SU-DHL-6 (cell line): ENCODE measurements at regions not wholly inside any gene's neighbourhood (a gene's known extent, or its start where the extent isn't known, plus 50 kb on each side); places are given as distances from the start of the nearest gene placed in this dataset.

Source experiments
- H2AFZ ChIP-seq: fragments of 200-600 bp; sonication (generic); 2 replicates; pipeline ENCODE4 v1.6.1; 2014; ENCODE audit warnings: low read depth, mild to moderate bottlenecking, moderate library complexity, mixed read lengths, antibody characterized with exemption, low read length; ENCODE audit not compliant: severe bottlenecking
- H3F3A ChIP-seq: fragments of 200-600 bp; shearing (Covaris generic); 2 replicates; pipeline ENCODE4 v1.6.0; 2016; ENCODE audit warnings: antibody characterized with exemption, mild to moderate bottlenecking; ENCODE audit not compliant: insufficient read depth
- H3K27ac ChIP-seq: fragments of 200-600 bp; sonication (generic); 2 replicates; pipeline ENCODE4 v1.5.1; 2016; ENCODE audit warnings: low read depth, mild to moderate bottlenecking, low read length, moderate library complexity, mixed read lengths
- H3K27me3 ChIP-seq: fragments of 200-600 bp; sonication (generic), shearing (Covaris generic); 2 replicates; pipeline ENCODE4 v1.6.0; 2014; ENCODE audit warnings: mild to moderate bottlenecking, low read length
- H3K36me3 ChIP-seq: fragments of 200-600 bp; sonication (generic); 2 replicates; pipeline ENCODE4 v1.6.1; 2014; ENCODE audit warnings: mild to moderate bottlenecking, low read length, mixed read lengths
- H3K4me2 ChIP-seq: fragments of 300-600, 200-600 bp; shearing (Covaris generic), sonication (generic); 2 replicates; pipeline ENCODE4 v1.6.0; 2014; ENCODE audit warnings: low read length, low read depth, mild to moderate bottlenecking; ENCODE audit not compliant: poor library complexity, severe bottlenecking
- H3K4me3 ChIP-seq: fragments of 200-600 bp; sonication (generic); 2 replicates; pipeline ENCODE4 v1.5.1; 2014; ENCODE audit warnings: antibody characterized with exemption, low read length, mild to moderate bottlenecking, mixed read lengths; ENCODE audit not compliant: insufficient read depth, poor library complexity, severe bottlenecking
- H3K79me2 ChIP-seq: fragments of 200-600 bp; sonication (generic); 2 replicates; pipeline ENCODE4 v1.6.1; 2014; ENCODE audit warnings: mild to moderate bottlenecking, low read length, moderate library complexity; ENCODE audit not compliant: insufficient read depth
- H3K9ac ChIP-seq: fragments of 200-600 bp; sonication (generic); 2 replicates; pipeline ENCODE4 v1.7.0; 2014; ENCODE audit warnings: mild to moderate bottlenecking, low read length
- H3K9me2 ChIP-seq: fragments of 200-600 bp; sonication (generic); replicated peaks from 2 replicates; pipeline ENCODE4 v1.6.1; 2014; ENCODE audit warnings: low read length; ENCODE audit not compliant: insufficient read depth
- H3K9me3 ChIP-seq: fragments of 200-600 bp; sonication (generic); 2 replicates; pipeline ENCODE4 v1.6.1; 2014; ENCODE audit warnings: low read length, mixed read lengths; ENCODE audit not compliant: insufficient read depth
- H4K20me1 ChIP-seq: fragments of 200-600 bp; sonication (generic); 2 replicates; pipeline ENCODE4 v1.6.1; 2014; ENCODE audit warnings: low read depth, mild to moderate bottlenecking, antibody characterized with exemption, low read length, moderate library complexity, mixed read lengths
- EZH2phosphoT487 ChIP-seq: fragments of 200-600 bp; sonication (generic), shearing (Covaris generic); conservative IDR thresholded peaks from 2 replicates; pipeline ENCODE4 v1.6.1; 2018; ENCODE audit warnings: mild to moderate bottlenecking, antibody characterized with exemption, low read length, moderate library complexity, mixed read lengths
- TF ChIP-seq, protein P1 (sequence below): fragments of 200-600 bp; sonication (generic); IDR thresholded peaks from one replicate; pipeline ENCODE4 v1.5.1; 2017; ENCODE audit warnings: antibody characterized with exemption, mild to moderate bottlenecking, low read length, moderate library complexity; ENCODE audit not compliant: insufficient read depth, poor library complexity, severe bottlenecking

DNA sequence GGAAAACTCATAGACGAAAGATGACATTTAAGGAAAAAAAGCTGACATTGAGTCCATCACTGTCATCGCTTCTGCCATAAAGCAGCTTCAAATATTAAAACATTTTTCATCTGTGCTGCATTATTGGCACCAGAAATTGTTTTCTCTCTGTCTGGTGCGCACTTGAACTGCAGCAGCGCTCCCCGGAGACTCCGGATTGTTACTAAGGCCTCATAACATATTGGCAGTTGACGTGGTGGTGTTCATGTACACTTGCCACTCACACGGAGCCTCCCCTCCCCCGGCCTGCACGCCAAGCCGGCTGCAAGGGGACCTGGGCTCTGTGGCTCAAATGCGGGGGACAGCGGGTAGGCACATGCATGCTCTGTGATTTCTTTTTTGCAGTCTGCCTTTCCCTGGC is 203.2 kb downstream of the TSHZ3 start:
- Histone ChIP-seq H3K9me3 (no peaks in the 10 kb centered on the region), H4K20me1 (no peaks in the 10 kb centered on the region), H3K4me2 (no peak overlapping the region), H3K9me2 (no peaks in the 10 kb centered on the region), H3K4me3 (no peak overlapping the region), H3K27ac (no peak overlapping the region), H2AFZ (no peak overlapping the region), H3K36me3 (no peaks in the 10 kb centered on the region), H3K9ac (no peak overlapping the region), H3F3A (no peaks in the 10 kb centered on the region), H3K79me2 (no peaks in the 10 kb centered on the region), H3K27me3 (no peaks in the 10 kb centered on the region)
- TF ChIP-seq, protein P1, sequence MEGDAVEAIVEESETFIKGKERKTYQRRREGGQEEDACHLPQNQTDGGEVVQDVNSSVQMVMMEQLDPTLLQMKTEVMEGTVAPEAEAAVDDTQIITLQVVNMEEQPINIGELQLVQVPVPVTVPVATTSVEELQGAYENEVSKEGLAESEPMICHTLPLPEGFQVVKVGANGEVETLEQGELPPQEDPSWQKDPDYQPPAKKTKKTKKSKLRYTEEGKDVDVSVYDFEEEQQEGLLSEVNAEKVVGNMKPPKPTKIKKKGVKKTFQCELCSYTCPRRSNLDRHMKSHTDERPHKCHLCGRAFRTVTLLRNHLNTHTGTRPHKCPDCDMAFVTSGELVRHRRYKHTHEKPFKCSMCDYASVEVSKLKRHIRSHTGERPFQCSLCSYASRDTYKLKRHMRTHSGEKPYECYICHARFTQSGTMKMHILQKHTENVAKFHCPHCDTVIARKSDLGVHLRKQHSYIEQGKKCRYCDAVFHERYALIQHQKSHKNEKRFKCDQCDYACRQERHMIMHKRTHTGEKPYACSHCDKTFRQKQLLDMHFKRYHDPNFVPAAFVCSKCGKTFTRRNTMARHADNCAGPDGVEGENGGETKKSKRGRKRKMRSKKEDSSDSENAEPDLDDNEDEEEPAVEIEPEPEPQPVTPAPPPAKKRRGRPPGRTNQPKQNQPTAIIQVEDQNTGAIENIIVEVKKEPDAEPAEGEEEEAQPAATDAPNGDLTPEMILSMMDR = no peak
- TF ChIP-seq EZH2phosphoT487 = no peak

DNA sequence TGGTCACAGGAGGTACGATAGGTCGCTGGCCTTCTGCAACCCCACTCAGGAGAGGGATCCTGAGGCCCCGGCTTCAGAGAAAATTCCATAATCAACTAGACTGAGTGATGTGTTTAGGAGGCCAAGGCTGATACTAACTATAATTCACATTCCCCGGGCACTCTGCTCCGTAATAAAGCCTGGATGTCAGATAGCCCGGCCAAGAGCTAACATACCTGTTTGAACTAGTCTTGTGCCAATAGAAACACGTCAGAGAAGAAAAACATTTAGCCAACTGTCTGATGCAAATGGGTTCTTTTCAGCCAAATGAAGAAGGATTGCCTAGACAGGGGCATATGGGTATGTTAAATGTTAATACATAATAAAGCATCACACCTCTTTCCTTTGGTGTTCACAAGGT is 204.2 kb downstream of the TSHZ3 start:
- Histone ChIP-seq H3K9me3 (no peaks in the 10 kb centered on the region), H3K4me3 (no peak overlapping the region), H2AFZ (no peak overlapping the region), H3K9me2 (no peaks in the 10 kb centered on the region), H3K27me3 (no peaks in the 10 kb centered on the region), H3K79me2 (no peaks in the 10 kb centered on the region), H3K4me2 (no peak overlapping the region), H3K27ac (no peak overlapping the region), H4K20me1 (no peaks in the 10 kb centered on the region), H3K36me3 (no peaks in the 10 kb centered on the region), H3K9ac (no peak overlapping the region), H3F3A (no peaks in the 10 kb centered on the region)
- TF ChIP-seq, protein P1 = no peak
- TF ChIP-seq EZH2phosphoT487 = no peak

DNA sequence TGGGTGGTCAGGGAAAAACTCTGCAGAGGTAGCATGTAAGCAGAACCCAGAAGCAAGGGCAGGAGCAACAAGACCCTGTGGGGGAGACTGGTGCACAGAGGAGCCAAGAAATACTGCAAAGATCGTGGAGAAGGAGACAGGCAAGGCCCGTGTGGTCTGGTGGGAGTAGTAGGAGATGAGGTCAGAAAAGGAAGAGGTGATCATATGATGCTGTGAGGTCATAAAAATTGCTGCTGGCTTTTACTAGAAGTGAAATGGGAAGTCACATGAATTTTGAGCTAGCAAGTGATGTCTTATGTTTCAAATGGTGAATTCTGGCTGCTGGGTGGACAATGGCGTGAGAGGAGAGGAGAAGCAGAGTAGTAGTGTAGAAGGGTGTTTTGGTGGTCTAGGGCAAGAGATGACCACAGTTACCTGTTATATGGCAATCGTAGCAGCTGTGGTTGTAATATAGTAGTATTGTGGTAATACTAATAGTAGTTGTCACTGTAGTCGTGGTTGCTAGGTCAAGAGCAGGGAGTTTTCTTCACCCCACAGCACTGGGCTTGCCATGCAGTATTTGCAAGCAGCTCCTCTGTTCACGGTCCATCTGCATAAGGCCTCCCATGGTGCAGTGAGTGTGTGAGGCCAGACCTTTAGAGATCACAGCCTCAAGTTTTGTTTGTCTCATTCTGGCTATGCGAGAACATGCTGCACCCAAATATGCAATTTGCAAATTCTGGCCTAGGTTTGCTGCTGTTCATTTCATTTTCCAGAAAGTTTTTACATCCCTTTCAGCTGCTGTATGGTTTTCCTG is 205.0 kb downstream of the TSHZ3 start:
- Histone ChIP-seq H3K27me3 (no peaks in the 10 kb centered on the region), H3K27ac (no peak overlapping the region), H3K4me3 (no peak overlapping the region), H3K36me3 (no peaks in the 10 kb centered on the region), H3K9me3 (no peaks in the 10 kb centered on the region), H2AFZ (no peak overlapping the region), H3K9me2 (no peaks in the 10 kb centered on the region), H3K9ac (no peak overlapping the region), H3K4me2 (no peak overlapping the region), H4K20me1 (no peaks in the 10 kb centered on the region), H3K79me2 (no peaks in the 10 kb centered on the region), H3F3A (no peaks in the 10 kb centered on the region)
- TF ChIP-seq EZH2phosphoT487 = no peak
- TF ChIP-seq, protein P1 = no peak
